A549 (cell line): ENCODE measurements at regions not wholly inside any gene's neighbourhood (a gene's known extent, or its start where the extent isn't known, plus 50 kb on each side); places are given as distances from the start of the nearest gene placed in this dataset.
"Not testable (repeated sequence)": the region's sequence is repeated elsewhere in the genome, so short reads cannot be mapped to it uniquely, and the experiment has no call there.

Experiments used
- ATAC-seq, 2 experiments: fragments of 200-7000 bp in 1 of 2; fragments of >200 bp in 1 of 2; cut with Nextera tagmentation in 1 of 2; cut with Tn5 transposase in 1 of 2; 3 replicates each; pipeline versions ENCODE4 v1.8.0 to v1.9.1; 2018 to 2020; ENCODE audit warnings: mild to moderate bottlenecking in 1 of 2, moderate library complexity in 1 of 2
- CTCF ChIA-PET: fragments of 300-600 bp; sonication (Branson Sonifier 250); formaldehyde crosslinking; extraction: SDS; loops from one replicate; lab custom pipeline; 2021; ENCODE audit warnings: antibody characterized with exemption, inconsistent platforms; lab: Yijun Ruan, JAX
- POLR2A ChIA-PET: fragments of 350-600 bp; formaldehyde crosslinking; extraction: SDS; loops from one replicate; lab custom pipeline; 2021; ENCODE audit warnings: antibody characterized with exemption, inconsistent platforms; lab: Yijun Ruan, JAX
- DNase-seq, 2 experiments: peaks; one replicate each; pipeline versions ENCODE4 v3.0.0 to v3.0.0-alpha.2; 2011 to 2016; ENCODE audit warnings: low read depth in 1 of 2, low spot score in 1 of 2
- FAIRE-seq: peaks from 2 replicates; lab custom pipeline; 2011; peaks lifted over from hg19 to GRCh38; lab: Jason Lieb, UNC
- H3K27ac ChIP-seq, 2 experiments: fragments of >200 bp; sonication (Bioruptor Twin); formaldehyde crosslinking; 3 replicates each; pipeline ENCODE4 v1.5.1; 2016 to 2017
- H3K4me1 ChIP-seq: fragments of >200 bp; sonication (Bioruptor Twin); formaldehyde crosslinking; 3 replicates; pipeline ENCODE4 v1.6.1; 2016
- H3K4me2 ChIP-seq: fragments of >200 bp; sonication (Bioruptor Twin); formaldehyde crosslinking; 3 replicates; pipeline ENCODE4 v1.6.1; 2016
- H3K4me3 ChIP-seq: fragments of >200 bp; sonication (Bioruptor Twin); formaldehyde crosslinking; 3 replicates; pipeline ENCODE4 v1.5.1; 2016
- H3K9me3 ChIP-seq: fragments of >200 bp; sonication (Bioruptor Twin); formaldehyde crosslinking; 3 replicates; pipeline ENCODE4 v1.6.1; 2016
- ATOH8 ChIP-seq: fragments of 250-450 bp; sonication (Bioruptor Pico); IDR thresholded peaks from 2 replicates; pipeline ENCODE4 v1.5.0; 2020; ENCODE audit warnings: low read depth, mild to moderate bottlenecking, moderate library complexity
- BHLHE40 ChIP-seq: IDR thresholded peaks from 2 replicates; pipeline ENCODE4 v1.6.1; 2012; ENCODE audit warnings: low read depth, low read length, inconsistent platforms
- EHMT2 ChIP-seq: fragments of 200-600 bp; sonication (generic); IDR thresholded peaks from 2 replicates; pipeline ENCODE4 v1.6.1; 2016; ENCODE audit warnings: antibody characterized with exemption, low read depth, mild to moderate bottlenecking, moderate library complexity
- ESRRA ChIP-seq: fragments of 150-350 bp; IDR thresholded peaks from 2 replicates; pipeline ENCODE4 v1.6.1; 2014; ENCODE audit warnings: mild to moderate bottlenecking, low read length, borderline replicate concordance
- FOSB ChIP-seq: fragments of 250-450 bp; sonication (Bioruptor Pico); IDR thresholded peaks from 2 replicates; pipeline ENCODE4 v1.5.0; 2020; ENCODE audit warnings: mild to moderate bottlenecking, moderate library complexity
- HOXA7 ChIP-seq: fragments of 250-450 bp; sonication (Bioruptor Pico); IDR thresholded peaks from 2 replicates; pipeline ENCODE4 v1.5.0; 2020; ENCODE audit warnings: mild to moderate bottlenecking, moderate library complexity
- HOXB13 ChIP-seq: fragments of 250-450 bp; sonication (Bioruptor Pico); IDR thresholded peaks from 2 replicates; pipeline ENCODE4 v1.5.0; 2020; ENCODE audit warnings: low read depth, mild to moderate bottlenecking, moderate library complexity
- KDM5A ChIP-seq: fragments of 200-600 bp; sonication (generic); IDR thresholded peaks from 2 replicates; pipeline ENCODE4 v1.6.1; 2016; ENCODE audit warnings: antibody characterized with exemption, mild to moderate bottlenecking
- MAFK ChIP-seq: fragments of 450-650 bp; IDR thresholded peaks from 2 replicates; pipeline ENCODE4 v1.6.1; 2014; ENCODE audit not compliant: partially characterized antibody
- MAX ChIP-seq: IDR thresholded peaks from 2 replicates; pipeline ENCODE4 v1.6.1; 2012
- MAZ ChIP-seq: fragments of 150-350 bp; IDR thresholded peaks from 2 replicates; pipeline ENCODE4 v1.6.1; 2014; ENCODE audit warnings: antibody characterized with exemption, low read depth, low read length, borderline replicate concordance
- MYC ChIP-seq: IDR thresholded peaks from 2 replicates; pipeline ENCODE4 v1.6.1; 2012; ENCODE audit warnings: mild to moderate bottlenecking, inconsistent platforms, low read length, improper control_type of control experiment, borderline replicate concordance
- NPAS2 ChIP-seq: fragments of 250-450 bp; sonication (Bioruptor Pico); IDR thresholded peaks from 2 replicates; pipeline ENCODE4 v1.8.0; 2022; ENCODE audit warnings: mild to moderate bottlenecking, moderate library complexity, borderline replicate concordance
- NR3C1 ChIP-seq: fragments of >200 bp; sonication (Bioruptor Twin); formaldehyde crosslinking; IDR thresholded peaks from 3 replicates; pipeline ENCODE4 v1.6.1; 2017
- PBX3 ChIP-seq: IDR thresholded peaks from 2 replicates; pipeline ENCODE4 v1.6.1; 2012
- PHF8 ChIP-seq: fragments of 200-600 bp; sonication (generic); IDR thresholded peaks from 2 replicates; pipeline ENCODE4 v1.6.1; 2016; ENCODE audit warnings: low read depth, mild to moderate bottlenecking, antibody characterized with exemption, moderate library complexity, borderline replicate concordance
- POLR2A ChIP-seq: IDR thresholded peaks from 2 replicates; pipeline ENCODE4 v1.6.1; 2012; ENCODE audit warnings: mild to moderate bottlenecking, low read length
- POLR2AphosphoS2 ChIP-seq: conservative IDR thresholded peaks from 2 replicates; pipeline ENCODE4 v1.6.1; 2012; ENCODE audit warnings: low read length, improper control_type of control experiment, inconsistent platforms
- RAD21 ChIP-seq, 2 experiments: fragments of >200 bp in 1 of 2; sonication (Bioruptor Twin) in 1 of 2; formaldehyde crosslinking in 1 of 2; IDR thresholded peaks in 1 of 2; conservative IDR thresholded peaks in 1 of 2; 2 replicates in 1 of 2; 3 replicates in 1 of 2; pipeline ENCODE4 v1.6.1; 2012 to 2018; ENCODE audit warnings: inconsistent platforms in 1 of 2
- RARB ChIP-seq: fragments of 250-450 bp; sonication (Bioruptor Pico); IDR thresholded peaks from 2 replicates; pipeline ENCODE4 v1.8.0; 2021; ENCODE audit warnings: mild to moderate bottlenecking, moderate library complexity
- RFX5 ChIP-seq: fragments of 450-650 bp; IDR thresholded peaks from 2 replicates; pipeline ENCODE4 v1.7.1; 2014; ENCODE audit warnings: antibody characterized with exemption, mild to moderate bottlenecking, moderate library complexity
- RNF2 ChIP-seq: fragments of 200-600 bp; sonication (generic); IDR thresholded peaks from 2 replicates; pipeline ENCODE4 v1.6.1; 2016; ENCODE audit warnings: low read depth, mild to moderate bottlenecking, antibody characterized with exemption, moderate library complexity, borderline replicate concordance
- SMC3 ChIP-seq: fragments of >200 bp; sonication (Bioruptor Twin); formaldehyde crosslinking; IDR thresholded peaks from 3 replicates; pipeline ENCODE4 v1.6.1; 2018; ENCODE audit warnings: inconsistent platforms
- TFCP2L1 ChIP-seq: fragments of 250-450 bp; sonication (Bioruptor Pico); IDR thresholded peaks from 2 replicates; pipeline ENCODE4 v1.5.0; 2021; ENCODE audit warnings: mild to moderate bottlenecking
- USF2 ChIP-seq: fragments of 450-650 bp; IDR thresholded peaks from 2 replicates; pipeline ENCODE4 v1.6.1; 2014; ENCODE audit warnings: antibody characterized with exemption
- ZC3H11A ChIP-seq: fragments of 450-650 bp; IDR thresholded peaks from 2 replicates; pipeline ENCODE4 v1.6.1; 2014; ENCODE audit warnings: antibody characterized with exemption, mild to moderate bottlenecking
- ZFP36 ChIP-seq: fragments of 450-650 bp; IDR thresholded peaks from 2 replicates; pipeline ENCODE4 v1.6.1; 2014; ENCODE audit warnings: borderline replicate concordance; ENCODE audit not compliant: partially characterized antibody
- WGBS: methylation state at CpG from one replicate; pipeline ENCODE4 v1.1.6; 2017; ENCODE audit errors: missing lambda C conversion rate; 5-methylcytosine and 5-hydroxymethylcytosine counted together
- TF ChIP-seq, protein P1 (sequence below): IDR thresholded peaks from 2 replicates; pipeline ENCODE4 v1.6.1; 2012; ENCODE audit warnings: low read depth, borderline replicate concordance

DNA sequence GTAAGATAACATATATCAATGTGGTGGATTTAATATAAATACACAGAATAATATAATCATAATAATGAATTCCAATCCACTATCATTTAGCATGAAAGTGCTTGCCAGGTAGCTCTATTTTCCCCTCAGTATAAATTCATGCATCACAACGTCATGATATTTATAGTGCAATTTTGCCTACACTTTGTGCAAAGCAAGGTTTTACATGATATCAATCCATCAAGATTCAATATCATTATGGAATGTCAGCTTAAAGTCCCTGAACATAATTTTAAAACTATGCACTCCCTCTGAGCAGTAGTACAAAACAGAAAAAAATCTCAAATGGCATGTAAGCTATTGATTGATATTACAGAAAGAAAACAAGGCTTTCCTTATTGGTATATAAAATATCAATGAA, 962.2 kb upstream of the PCDH20 start:
- H3K4me1 ChIP-seq = no peaks in the 10 kb centered on the region
- DNase-seq = no peak
- CTCF ChIA-PET = no interaction called here
- no peak for TF ChIP-seq RARB (CRISPR knock-in tag)
- no peak for TF ChIP-seq PHF8
- TF ChIP-seq RNF2 = no peak
- TF ChIP-seq MAFK = no peak
- TF ChIP-seq, protein P1, sequence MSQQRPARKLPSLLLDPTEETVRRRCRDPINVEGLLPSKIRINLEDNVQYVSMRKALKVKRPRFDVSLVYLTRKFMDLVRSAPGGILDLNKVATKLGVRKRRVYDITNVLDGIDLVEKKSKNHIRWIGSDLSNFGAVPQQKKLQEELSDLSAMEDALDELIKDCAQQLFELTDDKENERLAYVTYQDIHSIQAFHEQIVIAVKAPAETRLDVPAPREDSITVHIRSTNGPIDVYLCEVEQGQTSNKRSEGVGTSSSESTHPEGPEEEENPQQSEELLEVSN = no peak
- no peak for TF ChIP-seq MYC
- TF ChIP-seq RFX5 = no peak
- TF ChIP-seq ZFP36 = no peak
- TF ChIP-seq KDM5A = no peak
- TF ChIP-seq SMC3 = no peak
- TF ChIP-seq POLR2A = no peak
- no peak for TF ChIP-seq RAD21 (conservative IDR thresholded peaks at IDR 0.05 in 1 of 2, IDR thresholded peaks at IDR 0.05 in 1 of 2)
- TF ChIP-seq NR3C1 = no peak
- TF ChIP-seq ATOH8 (CRISPR knock-in tag) = no peak
- TF ChIP-seq NPAS2 = no peak
- TF ChIP-seq MAZ = no peak
- no peak for TF ChIP-seq TFCP2L1
- TF ChIP-seq, all 56 proteins: peak for 0
- no peak overlapping the region for H3K4me3 ChIP-seq
- 0% methylated on average over 1 of the region's 1 CpG for WGBS
- ATAC-seq = no peak
- POLR2A ChIA-PET = no interaction called here
- H3K27ac ChIP-seq = no peak overlapping the region
- FAIRE-seq = no peak
- no peaks in the 10 kb centered on the region for H3K9me3 ChIP-seq
- no peak overlapping the region for H3K4me2 ChIP-seq

- DNase-seq (no peak), ATAC-seq (no peak), FAIRE-seq (no peak)
- POLR2A ChIA-PET = no interaction called here
- 40% methylated on average over 2 of the region's 2 CpGs for WGBS
- Histone ChIP-seq H3K9me3 (no peaks in the 10 kb centered on the region), H3K4me3 (no peak overlapping the region), H3K4me1 (no peaks in the 10 kb centered on the region), H3K4me2 (no peak overlapping the region), H3K27ac (no peak overlapping the region)
- TF ChIP-seq MYC (no peak), HOXA7 (CRISPR knock-in tag) (no peak), USF2 (no peak), HOXB13 (no peak)
- CTCF ChIA-PET = no interaction called here
Observed at GRCh38 chr13:62375653-62376052, 960.0 kb upstream of the PCDH20 start.

GRCh38 chr13:62371737-62372136, 956.1 kb upstream of the PCDH20 start:
- no peak for ATAC-seq
- POLR2A ChIA-PET = no interaction called here
- CTCF ChIA-PET = no interaction called here
- Histone ChIP-seq H3K4me2 (no peak overlapping the region), H3K4me1 (no peaks in the 10 kb centered on the region), H3K27ac (no peak overlapping the region), H3K9me3 (no peaks in the 10 kb centered on the region), H3K4me3 (no peak overlapping the region)
- 33% methylated on average over 2 of the region's 2 CpGs for WGBS
- TF ChIP-seq MAX (no peak), ZC3H11A (no peak), PBX3 (no peak), RFX5 (no peak), MAZ (no peak), BHLHE40 (no peak), EHMT2 (no peak), POLR2AphosphoS2 (no peak), FOSB (CRISPR knock-in tag) (no peak), ZFP36 (no peak), ESRRA (no peak), USF2 (no peak)
- no peak for FAIRE-seq
- no peak for DNase-seq

- FAIRE-seq, POLR2A ChIA-PET: not testable (repeated sequence)
- CTCF ChIA-PET = interaction anchor here (0.7 kb wide), 1 partner anchor 10 kb away, joined by 3 read pairs; no protein-coding TSS in a partner anchor
Observed at GRCh38 chr13:62367971-62368370, 952.3 kb upstream of the PCDH20 start.

More at GRCh38 chr13:62367971-62368370, 952.3 kb upstream of the PCDH20 start:
- H3K4me2 ChIP-seq, DNase-seq, ATAC-seq, H3K4me3 ChIP-seq, H3K27ac ChIP-seq, H3K9me3 ChIP-seq, H3K4me1 ChIP-seq: not testable (repeated sequence)
- 36% methylated on average over 3 of the region's 3 CpGs for WGBS
